Mesothelial cell of epicardium (in vitro differentiated cells): ENCODE measurements at regions not wholly inside any gene's neighbourhood (a gene's known extent, or its start where the extent isn't known, plus 50 kb on each side); places are given as distances from the start of the nearest gene placed in this dataset.

Experiments
- DNase-seq, 2 experiments: peaks; one replicate each; pipeline ENCODE4 v3.0.0; 2021; ENCODE audit warnings: low spot score in 2 of 2; ENCODE audit not compliant: unreplicated experiment in 2 of 2
- H3K27ac Mint-ChIP-seq: 2 replicates; pipeline ENCODE4 v1.8.0; 2021; ENCODE audit warnings: mixed read lengths
- H3K27me3 Mint-ChIP-seq: 2 replicates; pipeline ENCODE4 v1.8.0; 2021; ENCODE audit warnings: low read depth, mixed read lengths
- H3K36me3 Mint-ChIP-seq: 2 replicates; pipeline ENCODE4 v1.8.0; 2021; ENCODE audit warnings: mixed read lengths
- H3K4me1 Mint-ChIP-seq: 2 replicates; pipeline ENCODE4 v1.8.0; 2021; ENCODE audit warnings: mixed read lengths
- H3K4me3 Mint-ChIP-seq: 2 replicates; pipeline ENCODE4 v1.8.0; 2021; ENCODE audit warnings: mild to moderate bottlenecking, moderate library complexity, mixed read lengths
- H3K9me3 Mint-ChIP-seq: 2 replicates; pipeline ENCODE4 v1.8.0; 2021; ENCODE audit warnings: mixed read lengths
- CTCF ChIP-seq: fragments of 200-600 bp; sonication (generic); IDR thresholded peaks from one replicate; pipeline ENCODE4 v1.5.0; 2021; ENCODE audit warnings: antibody characterized with exemption; ENCODE audit not compliant: unreplicated experiment

GRCh38 chr20:12777016-12777415 lies 231.8 kb upstream of the SPTLC3 start:
- Mint-ChIP-seq H3K9me3 (peaks cover 14% of the 10 kb centered on the region), H3K4me1 (peaks cover 45% of the 10 kb centered on the region), H3K4me3 (no peak overlapping the region), H3K27ac (no peak overlapping the region), H3K36me3 (no peaks in the 10 kb centered on the region), H3K27me3 (no peaks in the 10 kb centered on the region)
- TF ChIP-seq CTCF, result no peak
- DNase-seq, result no peak

GRCh38 chr20:12786276-12786675 lies 222.5 kb upstream of the SPTLC3 start:
- H3K9me3 Mint-ChIP-seq, result peaks cover 3% of the 10 kb centered on the region
- no peak for TF ChIP-seq CTCF
- peaks cover 46% of the 10 kb centered on the region for H3K4me1 Mint-ChIP-seq
- no peak overlapping the region for H3K27ac Mint-ChIP-seq
- H3K27me3 Mint-ChIP-seq, result no peaks in the 10 kb centered on the region
- no peak for DNase-seq
- no peaks in the 10 kb centered on the region for H3K36me3 Mint-ChIP-seq
- H3K4me3 Mint-ChIP-seq, result no peak overlapping the region

- Mint-ChIP-seq H3K9me3 (peaks cover 7% of the 10 kb centered on the region), H3K36me3 (no peaks in the 10 kb centered on the region), H3K4me1 (peaks cover 51% of the 10 kb centered on the region), H3K27me3 (no peaks in the 10 kb centered on the region), H3K4me3 (no peak overlapping the region), H3K27ac (peak overlapping the region; percentile 63)
- no peak for TF ChIP-seq CTCF
- DNase-seq, result no peak
These were observed 220.0 kb upstream of the SPTLC3 start for GRCh38 chr20:12788632-12789299.

GRCh38 chr20:12790859-12791258 lies 217.9 kb upstream of the SPTLC3 start:
- Mint-ChIP-seq H3K27ac (peak overlapping the region; percentile 73), H3K36me3 (no peaks in the 10 kb centered on the region), H3K4me1 (peaks cover 54% of the 10 kb centered on the region), H3K4me3 (no peak overlapping the region), H3K27me3 (no peaks in the 10 kb centered on the region), H3K9me3 (peaks cover 10% of the 10 kb centered on the region)
- no peak for TF ChIP-seq CTCF
- no peak for DNase-seq

- Mint-ChIP-seq H3K4me3 (no peak overlapping the region), H3K36me3 (no peaks in the 10 kb centered on the region), H3K4me1 (peaks cover 3% of the 10 kb centered on the region), H3K9me3 (peaks cover 10% of the 10 kb centered on the region), H3K27ac (no peak overlapping the region), H3K27me3 (no peaks in the 10 kb centered on the region)
- no peak for DNase-seq
- no peak for TF ChIP-seq CTCF
These were observed 210.5 kb upstream of the SPTLC3 start for GRCh38 chr20:12798286-12798685.
